PC-9 (cell line): ENCODE measurements at regions not wholly inside any gene's neighbourhood (a gene's known extent, or its start where the extent isn't known, plus 50 kb on each side); places are given as distances from the start of the nearest gene placed in this dataset.

Experiments
- BruUV-seq: library from RNA; stranded (reverse); fragments of 400-500 nt; replicated peaks from 2 replicates; lab custom pipeline; 2021; lab: Mats Ljungman, UMichigan
- CTCF ChIA-PET: fragments of 300-600 bp; sonication (Branson Sonifier 250); formaldehyde crosslinking; loops from one replicate; lab custom pipeline; 2022; ENCODE audit warnings: antibody characterized with exemption; lab: Charles Lee
- POLR2A ChIA-PET: fragments of 300-600 bp; sonication (Branson Sonifier 250); formaldehyde crosslinking; loops from one replicate; lab custom pipeline; 2022; ENCODE audit warnings: antibody characterized with exemption; ENCODE audit not compliant: unreplicated experiment; lab: Charles Lee
- DNase-seq, 2 experiments: peaks; one replicate each; pipeline versions ENCODE4 v3.0.0 to v3.0.0-alpha.2; 2015 to 2022; ENCODE audit warnings: mixed read lengths in 1 of 2
- H2AFZ ChIP-seq: fragments of 200-600 bp; sonication (generic); 2 replicates; pipeline ENCODE4 v1.8.1; 2017; ENCODE audit warnings: antibody characterized with exemption
- H3F3A ChIP-seq: fragments of 200-600 bp; sonication (generic); 2 replicates; pipeline ENCODE4 v1.8.1; 2017; ENCODE audit warnings: antibody characterized with exemption, mild to moderate bottlenecking, low read depth; ENCODE audit not compliant: insufficient read depth
- H3K27ac ChIP-seq: fragments of 200-600 bp; sonication (generic); 2 replicates; pipeline ENCODE4 v1.6.1; 2016; ENCODE audit warnings: mixed run types
- H3K27me3 ChIP-seq: fragments of 200-600 bp; sonication (generic); 2 replicates; pipeline ENCODE4 v1.6.1; 2016; ENCODE audit warnings: low read depth, mixed run types; ENCODE audit not compliant: insufficient read depth
- H3K36me3 ChIP-seq: fragments of 200-600 bp; sonication (generic); 2 replicates; pipeline ENCODE4 v1.6.1; 2016; ENCODE audit warnings: low read depth, mixed run types
- H3K4me1 ChIP-seq: fragments of 200-600 bp; sonication (generic); replicated peaks from 2 replicates; pipeline ENCODE4 v1.6.1; 2016; ENCODE audit warnings: mixed run types; ENCODE audit not compliant: insufficient read depth
- H3K4me2 ChIP-seq: fragments of 200-600 bp; sonication (generic); 2 replicates; pipeline ENCODE4 v1.6.1; 2017; ENCODE audit warnings: mixed run types
- H3K4me3 ChIP-seq: fragments of 200-600 bp; sonication (generic); 2 replicates; pipeline ENCODE4 v1.6.1; 2016; ENCODE audit warnings: mixed run types
- H3K79me2 ChIP-seq: fragments of 200-600 bp; sonication (generic); 2 replicates; pipeline ENCODE4 v1.6.1; 2017; ENCODE audit warnings: low read depth, mixed run types
- H3K9me2 ChIP-seq: fragments of 200-600 bp; sonication (generic); 2 replicates; pipeline ENCODE4 v1.8.1; 2017; ENCODE audit warnings: mild to moderate bottlenecking; ENCODE audit not compliant: insufficient read depth
- H3K9me3 ChIP-seq: fragments of 200-600 bp; sonication (generic); 2 replicates; pipeline ENCODE4 v1.8.1; 2016; ENCODE audit warnings: low read depth; ENCODE audit not compliant: insufficient read depth
- H4K20me1 ChIP-seq: fragments of 200-600 bp; sonication (generic); 2 replicates; pipeline ENCODE4 v1.8.1; 2017; ENCODE audit not compliant: insufficient read depth
- CTCF ChIP-seq: fragments of 200-600 bp; sonication (generic); conservative IDR thresholded peaks from 2 replicates; pipeline ENCODE4 v1.6.1; 2017; ENCODE audit warnings: mixed run types, antibody characterized with exemption, mild to moderate bottlenecking, moderate library complexity
- EZH2 ChIP-seq: fragments of 200-600 bp; sonication (generic); IDR thresholded peaks from 2 replicates; pipeline ENCODE4 v1.8.0; 2017; ENCODE audit warnings: antibody characterized with exemption, low read depth
- intact Hi-C: fragments of 100-400 bp; cut with micrococcal nuclease; formaldehyde crosslinking; loops from one replicate; pipeline ENCODE4 v1.10.0; 2022; ENCODE audit not compliant: unreplicated experiment

- no peaks in the 10 kb centered on the region for H4K20me1 ChIP-seq
- TF ChIP-seq CTCF (no peak), EZH2 (no peak)
- POLR2A ChIA-PET: no interaction called here
- no peaks in the 10 kb centered on the region for H3K79me2 ChIP-seq
- peak in 1 of 2 experiments; percentile 53 for DNase-seq
- CTCF ChIA-PET: interaction anchor here (0.7 kb wide), 1 partner anchor 1314 kb away, joined by 4 read pairs; no protein-coding TSS in a partner anchor
- no peaks in the 10 kb centered on the region for H3K9me3 ChIP-seq
- intact Hi-C loops: no loop called here
- peaks cover 32% of the 10 kb centered on the region; the same call in 1 of the 2 replicates for H3F3A ChIP-seq
- H3K9me2 ChIP-seq: no peaks in the 10 kb centered on the region
- H3K4me1 ChIP-seq: peaks cover 71% of the 10 kb centered on the region
- H3K27me3 ChIP-seq: no peaks in the 10 kb centered on the region
- BruUV-seq: no TSS peak
- H3K4me3 ChIP-seq: no peak overlapping the region
- H3K4me2 ChIP-seq: peak overlapping the region; percentile 20
- H3K36me3 ChIP-seq: no peaks in the 10 kb centered on the region
- H3K27ac ChIP-seq: peak overlapping the region; percentile 57
- no peak overlapping the region for H2AFZ ChIP-seq
These were observed 130.6 kb downstream of the SMAD6 start for GRCh38 chr15:66832664-66833063.

GRCh38 chr15:66833371-66833770, 131.3 kb downstream of the SMAD6 start:
- intact Hi-C loops: no loop called here

GRCh38 chr15:66833803-66834202, 131.8 kb downstream of the SMAD6 start:
- Histone ChIP-seq H3K9me3 (no peaks in the 10 kb centered on the region), H3K27ac (peak overlapping the region; percentile 57), H3F3A (peaks cover 32% of the 10 kb centered on the region; the same call in 1 of the 2 replicates), H2AFZ (no peak overlapping the region), H3K4me2 (no peak overlapping the region), H3K9me2 (no peaks in the 10 kb centered on the region), H4K20me1 (no peaks in the 10 kb centered on the region), H3K4me1 (peaks cover 71% of the 10 kb centered on the region), H3K27me3 (no peaks in the 10 kb centered on the region), H3K79me2 (no peaks in the 10 kb centered on the region), H3K4me3 (no peak overlapping the region), H3K36me3 (no peaks in the 10 kb centered on the region)
- CTCF ChIA-PET: interaction anchor here (0.7 kb wide), 1 partner anchor 127 kb away, joined by 4 read pairs; no protein-coding TSS in a partner anchor
- POLR2A ChIA-PET: no interaction called here
- peak in 1 of 2 experiments; percentile 56 for DNase-seq
- TF ChIP-seq EZH2 (no peak), CTCF (no peak)
- BruUV-seq: no TSS peak
- intact Hi-C loops: no loop called here

More at GRCh38 chr15:66833371-66833770, 131.3 kb downstream of the SMAD6 start:
- Histone ChIP-seq H3K36me3 (no peaks in the 10 kb centered on the region), H3K9me3 (no peaks in the 10 kb centered on the region), H2AFZ (no peak overlapping the region), H3K9me2 (no peaks in the 10 kb centered on the region), H3K79me2 (no peaks in the 10 kb centered on the region), H3K4me1 (peaks cover 71% of the 10 kb centered on the region), H3K4me3 (no peak overlapping the region), H3K4me2 (peak overlapping the region; percentile 20), H4K20me1 (no peaks in the 10 kb centered on the region), H3K27ac (peak overlapping the region; percentile 57), H3K27me3 (no peaks in the 10 kb centered on the region), H3F3A (peaks cover 32% of the 10 kb centered on the region; the same call in 1 of the 2 replicates)
- no TSS peak for BruUV-seq
- ChIA-PET CTCF (interaction anchor here (0.7 kb wide), 1 partner anchor 126 kb away, joined by 4 read pairs; no protein-coding TSS in a partner anchor), POLR2A (interaction anchor here (0.6 kb wide), 1 partner anchor 17 kb away, joined by 3 read pairs; no protein-coding TSS in a partner anchor)
- no peak for TF ChIP-seq CTCF
- no peak for TF ChIP-seq EZH2
- no peak for DNase-seq
